H9 (cell line): ENCODE measurements at regions not wholly inside any gene's neighbourhood (a gene's known extent, or its start where the extent isn't known, plus 50 kb on each side); places are given as distances from the start of the nearest gene placed in this dataset.
A peak's percentile ranks its signal among the peaks of the same experiment; 100 is the strongest.
"Not testable (repeated sequence)": the region's sequence is repeated elsewhere in the genome, so short reads cannot be mapped to it uniquely, and the experiment has no call there.

ENCODE experiments used
- DNase-seq: peaks from one replicate; pipeline ENCODE4 v3.0.0-alpha.2; 2017
- H2AFZ ChIP-seq: one replicate; pipeline ENCODE4 v1.6.1; 2013; ENCODE audit warnings: mild to moderate bottlenecking, low read length, control low read depth, moderate library complexity
- H2AK5ac ChIP-seq: 2 replicates; pipeline ENCODE4 v1.6.1; 2013; ENCODE audit warnings: low read length, control low read depth, mixed read lengths; ENCODE audit not compliant: insufficient read length
- H2BK120ac ChIP-seq: one replicate; pipeline ENCODE4 v1.6.1; 2013; ENCODE audit warnings: low read depth, mild to moderate bottlenecking, low read length, control low read depth, inconsistent platforms; ENCODE audit not compliant: poor library complexity, severe bottlenecking
- H2BK12ac ChIP-seq: 2 replicates; pipeline ENCODE4 v1.6.1; 2013; ENCODE audit warnings: low read length, control low read depth, mixed read lengths, low read depth; ENCODE audit not compliant: insufficient read length
- H2BK15ac ChIP-seq: 2 replicates; pipeline ENCODE4 v1.6.1; 2013; ENCODE audit warnings: low read depth, low read length, control low read depth
- H2BK20ac ChIP-seq: one replicate; pipeline ENCODE4 v1.6.1; 2013; ENCODE audit warnings: low read depth, mild to moderate bottlenecking, low read length, control low read depth, inconsistent platforms; ENCODE audit not compliant: poor library complexity, severe bottlenecking
- H2BK5ac ChIP-seq: 2 replicates; pipeline ENCODE4 v1.6.1; 2013; ENCODE audit warnings: low read length, control low read depth, mixed read lengths; ENCODE audit not compliant: insufficient read length
- H3K14ac ChIP-seq: 2 replicates; pipeline ENCODE4 v1.6.1; 2013; ENCODE audit warnings: low read length, control low read depth; ENCODE audit not compliant: insufficient read depth
- H3K18ac ChIP-seq: 2 replicates; pipeline ENCODE4 v1.6.1; 2013; ENCODE audit warnings: low read depth, mild to moderate bottlenecking, mixed read lengths, low read length, control low read depth; ENCODE audit not compliant: insufficient read length
- H3K23ac ChIP-seq: 2 replicates; pipeline ENCODE4 v1.6.1; 2013; ENCODE audit warnings: low read length, control low read depth, mixed read lengths, low read depth; ENCODE audit not compliant: insufficient read length
- H3K23me2 ChIP-seq: 2 replicates; pipeline ENCODE4 v1.6.1; 2013; ENCODE audit warnings: low read depth, mild to moderate bottlenecking, mixed read lengths, low read length, control low read depth; ENCODE audit not compliant: insufficient read length, poor library complexity, severe bottlenecking
- H3K27ac ChIP-seq: 2 replicates; pipeline ENCODE4 v1.5.1; 2013; ENCODE audit warnings: low read length, control low read depth, mixed read lengths, low read depth; ENCODE audit not compliant: insufficient read length
- H3K27me3 ChIP-seq: 2 replicates; pipeline ENCODE4 v1.6.1; 2013; ENCODE audit warnings: low read length, control low read depth, inconsistent platforms; ENCODE audit not compliant: insufficient read depth
- H3K4ac ChIP-seq: 2 replicates; pipeline ENCODE4 v1.6.1; 2013; ENCODE audit warnings: low read depth, mild to moderate bottlenecking, control low read depth, inconsistent platforms, low read length, moderate library complexity
- H3K4me1 ChIP-seq: 2 replicates; pipeline ENCODE4 v1.6.1; 2013; ENCODE audit warnings: low read length, control low read depth, inconsistent platforms; ENCODE audit not compliant: insufficient read depth
- H3K4me2 ChIP-seq: 2 replicates; pipeline ENCODE4 v1.6.1; 2013; ENCODE audit warnings: low read length, control low read depth, mixed read lengths; ENCODE audit not compliant: insufficient read length, insufficient read depth
- H3K56ac ChIP-seq: 2 replicates; pipeline ENCODE4 v1.6.1; 2013; ENCODE audit warnings: low read depth, mild to moderate bottlenecking, mixed read lengths, low read length, control low read depth; ENCODE audit not compliant: insufficient read length
- H3K79me1 ChIP-seq: 2 replicates; pipeline ENCODE4 v1.6.1; 2013; ENCODE audit warnings: low read depth, mild to moderate bottlenecking, moderate library complexity, low read length, control low read depth, inconsistent platforms; ENCODE audit not compliant: insufficient read depth, poor library complexity, severe bottlenecking
- H3K79me2 ChIP-seq: 2 replicates; pipeline ENCODE4 v1.6.1; 2013; ENCODE audit warnings: low read length, control low read depth, inconsistent platforms; ENCODE audit not compliant: insufficient read depth
- H3K9ac ChIP-seq: 2 replicates; pipeline ENCODE4 v1.6.1; 2013; ENCODE audit warnings: low read length, control low read depth, mixed read lengths; ENCODE audit not compliant: insufficient read length; ENCODE audit errors: extremely low read depth
- H3K9me3 ChIP-seq: one replicate; pipeline ENCODE4 v1.6.1; 2013; ENCODE audit warnings: low read depth, low read length, inconsistent platforms; ENCODE audit not compliant: control insufficient read depth
- H3T11ph ChIP-seq: one replicate; pipeline ENCODE4 v1.6.1; 2013; ENCODE audit warnings: mild to moderate bottlenecking, low read length, control low read depth, inconsistent platforms
- H4K20me1 ChIP-seq: one replicate; pipeline ENCODE4 v1.6.1; 2013; ENCODE audit not compliant: control insufficient read depth, insufficient read length, insufficient read depth
- H4K5ac ChIP-seq: 2 replicates; pipeline ENCODE4 v1.6.1; 2013; ENCODE audit warnings: low read depth, mild to moderate bottlenecking, mixed read lengths, low read length, control low read depth; ENCODE audit not compliant: insufficient read length
- H4K8ac ChIP-seq: replicated peaks from 2 replicates; pipeline ENCODE4 v1.6.1; 2013; ENCODE audit warnings: low read length, control low read depth, mixed read lengths, low read depth; ENCODE audit not compliant: insufficient read length
- H4K91ac ChIP-seq: 2 replicates; pipeline ENCODE4 v1.6.1; 2013; ENCODE audit warnings: low read depth, mild to moderate bottlenecking, moderate library complexity, mixed read lengths, low read length, control low read depth; ENCODE audit not compliant: insufficient read length
- H3K27ac Mint-ChIP-seq, 3 experiments: 2 replicates in 2 of 3; 3 replicates in 1 of 3; pipeline ENCODE4 v1.8.0; 2020 to 2021; ENCODE audit warnings: mixed read lengths in 3 of 3, mild to moderate bottlenecking in 1 of 3, moderate library complexity in 1 of 3
- H3K27me3 Mint-ChIP-seq: 2 replicates; pipeline ENCODE4 v1.8.0; 2021; ENCODE audit warnings: low read depth, mild to moderate bottlenecking, moderate library complexity, mixed read lengths
- H3K36me3 Mint-ChIP-seq, 3 experiments: 2 replicates in 2 of 3; 3 replicates in 1 of 3; pipeline ENCODE4 v1.8.0; 2020 to 2021; ENCODE audit warnings: low read depth in 3 of 3, mixed read lengths in 3 of 3; ENCODE audit not compliant: insufficient read depth in 1 of 3
- H3K4me1 Mint-ChIP-seq, 2 experiments: 2 replicates each; pipeline ENCODE4 v1.8.0; 2020; ENCODE audit warnings: mixed read lengths in 2 of 2
- H3K4me3 Mint-ChIP-seq, 2 experiments: 2 replicates in 1 of 2; 3 replicates in 1 of 2; pipeline ENCODE4 v1.8.0; 2020 to 2021; ENCODE audit warnings: mild to moderate bottlenecking in 2 of 2, mixed read lengths in 2 of 2, moderate library complexity in 1 of 2
- H3K9me3 Mint-ChIP-seq, 2 experiments: 2 replicates in 1 of 2; 3 replicates in 1 of 2; pipeline ENCODE4 v1.8.0; 2020; ENCODE audit warnings: mild to moderate bottlenecking in 2 of 2, mixed read lengths in 2 of 2, moderate library complexity in 1 of 2
- CTCF ChIP-seq: fragments of 200-600 bp; sonication (generic); conservative IDR thresholded peaks from 3 replicates; pipeline ENCODE4 v1.8.0; 2021; ENCODE audit warnings: antibody characterized with exemption, mild to moderate bottlenecking
- WGBS: extraction: QIAGEN DNeasy Blood & Tissue Kit; methylation state at CpG from one replicate; pipeline ENCODE4 v1.1.7; 2013; ENCODE audit warnings: missing lambda C conversion rate, low lambda C conversion rate, mixed read lengths; ENCODE audit not compliant: insufficient read length; ENCODE audit errors: extremely low coverage; 5-methylcytosine and 5-hydroxymethylcytosine counted together

- H4K8ac ChIP-seq = no peak overlapping the region
- no peak overlapping the region for H4K91ac ChIP-seq
- H3K4me1 Mint-ChIP-seq = peaks cover 31 to 49% of the 10 kb centered on the region in 2 experiments
- H4K20me1 ChIP-seq = no peaks in the 10 kb centered on the region
- no peaks in the 10 kb centered on the region for H3K9me3 ChIP-seq
- H3K27ac Mint-ChIP-seq = 0 out of 7 replicates have a peak overlapping the region, but pooled peaks of 1 of the 3 experiments have one; percentile 0
- no peak overlapping the region for H3K56ac ChIP-seq
- no peak overlapping the region for H2BK12ac ChIP-seq
- no peak overlapping the region for H3K4me3 Mint-ChIP-seq
- H3K4ac ChIP-seq = no peak overlapping the region
- H2BK15ac ChIP-seq = no peak overlapping the region
- no peak overlapping the region for H3T11ph ChIP-seq
- H3K9me3 Mint-ChIP-seq = peaks cover 18 to 25% of the 10 kb centered on the region in 2 experiments
- H2BK5ac ChIP-seq = no peak overlapping the region
- no peak overlapping the region for H3K23ac ChIP-seq
- no peaks in the 10 kb centered on the region for H3K23me2 ChIP-seq
- no peak overlapping the region for H4K5ac ChIP-seq
- DNase-seq = no peak
- TF ChIP-seq CTCF = no peak
- H3K18ac ChIP-seq = no peak overlapping the region
- H3K27me3 Mint-ChIP-seq = no peaks in the 10 kb centered on the region; the same call in 1 of the 2 replicates
- H2AK5ac ChIP-seq = no peak overlapping the region
- H3K4me2 ChIP-seq = no peak overlapping the region
- H3K79me2 ChIP-seq = no peaks in the 10 kb centered on the region
- H3K9ac ChIP-seq = no peak overlapping the region
- H2AFZ ChIP-seq = no peak overlapping the region
- no peak overlapping the region for H3K14ac ChIP-seq
- no peaks in the 10 kb centered on the region for H3K27me3 ChIP-seq
- H3K36me3 Mint-ChIP-seq = peaks cover 12 to 23% (median 23%) of the 10 kb centered on the region in 3 experiments
- no peaks in the 10 kb centered on the region for H3K4me1 ChIP-seq
- H3K79me1 ChIP-seq = no peaks in the 10 kb centered on the region
- no peak overlapping the region for H2BK120ac ChIP-seq
- H2BK20ac ChIP-seq = no peak overlapping the region
- no peak overlapping the region for H3K27ac ChIP-seq
Observed at GRCh38 chr4:167873496-167873895, 218.8 kb upstream of the ANXA10 start.

GRCh38 chr4:167876091-167876490, 216.2 kb upstream of the ANXA10 start:
- not testable (repeated sequence) for H3K4me2 ChIP-seq, H3K4me1 ChIP-seq, H4K20me1 ChIP-seq, H4K91ac ChIP-seq, H3K79me1 ChIP-seq, H3K27me3 Mint-ChIP-seq, DNase-seq, H2BK120ac ChIP-seq, H2BK15ac ChIP-seq, H3K14ac ChIP-seq, H3K56ac ChIP-seq, H3K4ac ChIP-seq, H2BK20ac ChIP-seq, H2BK12ac ChIP-seq, H2BK5ac ChIP-seq, H4K5ac ChIP-seq, H3T11ph ChIP-seq, H3K79me2 ChIP-seq, H3K18ac ChIP-seq, H3K23me2 ChIP-seq, H3K27ac ChIP-seq, H3K9ac ChIP-seq, H3K9me3 ChIP-seq, H3K27me3 ChIP-seq, H4K8ac ChIP-seq, H3K23ac ChIP-seq, H2AFZ ChIP-seq, H2AK5ac ChIP-seq
- no CpG with 5 or more reads among the region's 3 CpGs for WGBS
- Mint-ChIP-seq H3K4me3 (peak overlapping the region in 1 of 2 experiments; percentile 43; a peak in 2 of 5 replicates), H3K9me3 (peaks cover 18 to 29% of the 10 kb centered on the region in 2 experiments), H3K36me3 (peaks cover 12 to 27% (median 26%) of the 10 kb centered on the region in 3 experiments), H3K4me1 (peaks cover 45 to 61% of the 10 kb centered on the region in 2 experiments), H3K27ac (peak overlapping the region; percentile 65 to 89 (median 88); a peak in 6 of 7 replicates)
